BJ (cell line): ENCODE measurements at regions not wholly inside any gene's neighbourhood (a gene's known extent, or its start where the extent isn't known, plus 50 kb on each side); places are given as distances from the start of the nearest gene placed in this dataset.

ENCODE experiments used
- CTCF ChIA-PET: fragments of 350-600 bp; formaldehyde crosslinking; extraction: SDS; loops from one replicate; lab custom pipeline; 2021; ENCODE audit warnings: antibody characterized with exemption, inconsistent platforms; lab: Yijun Ruan, JAX
- POLR2A ChIA-PET: fragments of 300-600 bp; sonication (Branson Sonifier 250); formaldehyde crosslinking; extraction: SDS; loops from one replicate; lab custom pipeline; 2021; ENCODE audit warnings: antibody characterized with exemption; lab: Charles Lee
- DNase-seq: peaks from one replicate; pipeline ENCODE4 v3.0.0-alpha.2; 2011; ENCODE audit warnings: low read depth
- H3K27me3 ChIP-seq: 2 replicates; pipeline ENCODE4 v1.6.0; 2011; ENCODE audit warnings: low read length; ENCODE audit not compliant: control insufficient read depth, insufficient read depth
- H3K36me3 ChIP-seq: 2 replicates; pipeline ENCODE4 v1.5.1; 2011; ENCODE audit warnings: low read length; ENCODE audit not compliant: control insufficient read depth, insufficient read depth
- H3K4me3 ChIP-seq: 2 replicates; pipeline ENCODE4 v1.5.1; 2011; ENCODE audit warnings: low read depth, mild to moderate bottlenecking, control low read depth, low read length
- TF ChIP-seq, protein P1 (sequence below): IDR thresholded peaks from 2 replicates; pipeline ENCODE4 v1.5.1; 2011; ENCODE audit warnings: low read depth, mild to moderate bottlenecking, control low read depth, inconsistent platforms, low read length, moderate library complexity; ENCODE audit not compliant: insufficient read depth

DNA sequence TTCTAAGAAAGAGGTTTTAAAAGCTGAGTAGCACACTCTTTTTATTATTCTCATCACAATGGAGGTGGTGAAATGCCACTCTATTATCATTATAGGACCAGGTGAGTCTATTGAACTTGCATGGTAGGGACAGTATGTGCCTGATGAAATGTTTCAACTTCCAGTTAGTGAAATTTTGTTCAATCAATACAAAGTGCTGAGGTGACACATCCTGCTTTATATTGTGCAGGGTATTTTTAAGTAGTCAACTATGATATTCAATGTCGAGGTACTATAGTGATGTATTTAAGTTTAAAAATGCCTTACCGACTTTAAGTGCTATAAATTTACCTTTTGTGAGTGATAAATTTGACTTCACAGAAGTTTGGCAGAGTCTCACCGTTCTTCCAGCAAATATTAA, 284.7 kb upstream of the BRINP3 start:
- no peak for DNase-seq
- ChIA-PET POLR2A (no interaction called here), CTCF (no interaction called here)
- Histone ChIP-seq H3K27me3 (no peaks in the 10 kb centered on the region), H3K4me3 (no peak overlapping the region), H3K36me3 (no peaks in the 10 kb centered on the region)
- TF ChIP-seq, protein P1, sequence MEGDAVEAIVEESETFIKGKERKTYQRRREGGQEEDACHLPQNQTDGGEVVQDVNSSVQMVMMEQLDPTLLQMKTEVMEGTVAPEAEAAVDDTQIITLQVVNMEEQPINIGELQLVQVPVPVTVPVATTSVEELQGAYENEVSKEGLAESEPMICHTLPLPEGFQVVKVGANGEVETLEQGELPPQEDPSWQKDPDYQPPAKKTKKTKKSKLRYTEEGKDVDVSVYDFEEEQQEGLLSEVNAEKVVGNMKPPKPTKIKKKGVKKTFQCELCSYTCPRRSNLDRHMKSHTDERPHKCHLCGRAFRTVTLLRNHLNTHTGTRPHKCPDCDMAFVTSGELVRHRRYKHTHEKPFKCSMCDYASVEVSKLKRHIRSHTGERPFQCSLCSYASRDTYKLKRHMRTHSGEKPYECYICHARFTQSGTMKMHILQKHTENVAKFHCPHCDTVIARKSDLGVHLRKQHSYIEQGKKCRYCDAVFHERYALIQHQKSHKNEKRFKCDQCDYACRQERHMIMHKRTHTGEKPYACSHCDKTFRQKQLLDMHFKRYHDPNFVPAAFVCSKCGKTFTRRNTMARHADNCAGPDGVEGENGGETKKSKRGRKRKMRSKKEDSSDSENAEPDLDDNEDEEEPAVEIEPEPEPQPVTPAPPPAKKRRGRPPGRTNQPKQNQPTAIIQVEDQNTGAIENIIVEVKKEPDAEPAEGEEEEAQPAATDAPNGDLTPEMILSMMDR: no peak

DNA sequence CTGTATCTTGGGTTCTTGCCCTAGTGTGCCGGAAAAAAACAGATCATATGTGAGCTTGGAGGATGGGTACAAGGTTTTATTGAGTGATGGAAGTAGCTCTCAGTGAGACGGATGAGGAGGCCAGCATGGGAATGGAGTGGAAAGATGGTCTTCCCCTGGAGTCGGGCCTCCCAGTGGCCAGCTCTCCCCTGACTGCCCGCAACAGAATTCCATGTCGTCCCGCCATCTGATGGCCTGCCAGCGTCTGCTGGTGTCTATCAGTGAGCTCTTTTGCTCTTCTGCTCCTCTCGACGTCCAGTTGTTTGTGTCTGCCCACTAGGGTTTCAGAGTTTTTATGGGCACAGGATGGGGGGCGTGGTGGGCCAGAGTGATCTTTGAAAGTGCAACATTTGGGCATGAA, 315.2 kb upstream of the BRINP3 start:
- TF ChIP-seq, protein P1: no peak
- DNase-seq: no peak
- Histone ChIP-seq H3K36me3 (no peaks in the 10 kb centered on the region), H3K4me3 (no peak overlapping the region), H3K27me3 (no peaks in the 10 kb centered on the region)
- ChIA-PET POLR2A (no interaction called here), CTCF (no interaction called here)

DNA sequence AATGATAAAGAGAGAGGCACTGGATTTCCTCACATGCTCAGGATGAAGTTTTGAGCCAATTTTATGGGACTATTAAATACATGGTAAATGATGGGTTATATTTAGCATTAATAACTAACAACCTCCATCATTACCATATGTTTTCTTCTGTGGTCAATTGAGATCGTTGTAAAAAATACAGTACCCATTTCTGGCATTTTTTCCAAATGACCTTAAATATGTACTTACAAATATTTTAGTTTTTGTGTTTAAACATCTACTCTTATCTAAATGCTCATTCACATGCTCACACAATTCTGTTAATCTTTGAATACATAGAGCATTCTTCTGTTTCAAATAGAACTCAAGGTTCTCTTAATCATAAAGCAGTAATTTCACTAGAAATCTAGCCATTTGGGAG, 330.0 kb upstream of the BRINP3 start:
- no peak for DNase-seq
- no peaks in the 10 kb centered on the region for H3K36me3 ChIP-seq
- no peaks in the 10 kb centered on the region for H3K27me3 ChIP-seq
- POLR2A ChIA-PET: no interaction called here
- CTCF ChIA-PET: no interaction called here
- no peak overlapping the region for H3K4me3 ChIP-seq
- TF ChIP-seq, protein P1: no peak

DNA sequence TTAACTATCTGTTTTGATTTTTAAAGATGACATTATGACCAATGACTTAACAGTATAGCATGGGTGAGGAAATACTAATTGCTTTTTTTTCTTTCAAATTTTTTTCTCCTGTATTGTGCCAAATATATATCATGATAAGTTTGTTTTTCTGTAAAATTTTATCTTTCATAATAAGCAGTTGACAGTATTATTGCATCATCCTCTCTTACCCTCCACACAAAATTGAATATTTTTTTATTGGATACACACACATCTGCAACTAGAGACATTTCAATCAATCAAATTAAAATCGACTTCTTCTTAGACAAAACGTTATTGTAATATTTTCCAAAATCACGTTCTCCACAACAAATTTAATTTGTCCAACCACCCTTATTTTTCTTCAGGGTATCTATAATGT, 330.4 kb upstream of the BRINP3 start:
- Histone ChIP-seq H3K27me3 (no peaks in the 10 kb centered on the region), H3K4me3 (no peak overlapping the region), H3K36me3 (no peaks in the 10 kb centered on the region)
- ChIA-PET POLR2A (no interaction called here), CTCF (no interaction called here)
- DNase-seq: no peak
- TF ChIP-seq, protein P1: no peak

DNA sequence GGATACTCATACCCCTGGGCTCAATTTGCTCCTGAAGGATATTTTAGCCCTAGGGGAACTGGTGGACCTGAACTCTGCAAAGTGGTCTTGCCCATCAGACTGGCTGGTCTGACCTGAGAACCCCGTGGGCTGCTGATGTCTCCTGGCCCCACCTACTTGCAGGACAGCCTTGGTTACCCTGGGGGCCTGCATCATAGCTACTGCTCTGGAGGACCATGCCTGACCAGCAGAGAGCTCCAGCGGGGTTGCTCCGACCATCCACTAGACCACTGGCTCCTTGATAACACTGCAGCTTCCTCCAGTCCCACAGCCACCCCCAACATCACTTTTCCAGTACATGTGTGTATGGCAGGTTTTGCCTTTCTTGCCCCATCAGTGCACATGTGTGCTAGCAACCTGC, 331.6 kb upstream of the BRINP3 start:
- ChIA-PET CTCF (no interaction called here), POLR2A (no interaction called here)
- TF ChIP-seq, protein P1: no peak
- no peaks in the 10 kb centered on the region for H3K36me3 ChIP-seq
- H3K4me3 ChIP-seq: no peak overlapping the region
- H3K27me3 ChIP-seq: no peaks in the 10 kb centered on the region
- no peak for DNase-seq
